GM19043 (cell line): ENCODE measurements at regions not wholly inside any gene's neighbourhood (a gene's known extent, or its start where the extent isn't known, plus 50 kb on each side); places are given as distances from the start of the nearest gene placed in this dataset.
"Not testable (repeated sequence)": the region's sequence is repeated elsewhere in the genome, so short reads cannot be mapped to it uniquely, and the experiment has no call there.

Experiments
- ATAC-seq: cut with Tn5 transposase; IDR thresholded peaks from one replicate; pipeline ENCODE4 v1.9.1; 2021; ENCODE audit warnings: low read depth; ENCODE audit not compliant: unreplicated experiment

DNA sequence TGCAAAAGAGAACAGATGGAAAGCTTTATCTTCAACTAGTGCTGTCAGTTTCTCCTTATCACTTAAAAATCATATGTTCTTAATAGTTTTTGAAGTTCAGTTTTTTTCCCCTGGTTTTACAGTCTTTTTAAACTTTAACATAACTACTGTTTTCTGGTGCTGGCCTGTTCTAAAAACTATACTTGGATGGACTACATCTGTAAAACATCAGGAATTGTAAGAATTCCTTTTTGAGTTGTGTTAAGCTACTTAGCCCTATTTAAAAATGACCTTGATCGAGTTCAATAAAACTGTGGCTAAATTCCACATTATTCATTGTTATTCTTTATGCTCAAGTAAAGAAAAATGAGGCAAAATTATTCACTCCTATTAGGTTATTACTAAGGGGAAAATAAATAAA, 397.7 kb downstream of the NUP35 start:
- ATAC-seq: no peak

DNA sequence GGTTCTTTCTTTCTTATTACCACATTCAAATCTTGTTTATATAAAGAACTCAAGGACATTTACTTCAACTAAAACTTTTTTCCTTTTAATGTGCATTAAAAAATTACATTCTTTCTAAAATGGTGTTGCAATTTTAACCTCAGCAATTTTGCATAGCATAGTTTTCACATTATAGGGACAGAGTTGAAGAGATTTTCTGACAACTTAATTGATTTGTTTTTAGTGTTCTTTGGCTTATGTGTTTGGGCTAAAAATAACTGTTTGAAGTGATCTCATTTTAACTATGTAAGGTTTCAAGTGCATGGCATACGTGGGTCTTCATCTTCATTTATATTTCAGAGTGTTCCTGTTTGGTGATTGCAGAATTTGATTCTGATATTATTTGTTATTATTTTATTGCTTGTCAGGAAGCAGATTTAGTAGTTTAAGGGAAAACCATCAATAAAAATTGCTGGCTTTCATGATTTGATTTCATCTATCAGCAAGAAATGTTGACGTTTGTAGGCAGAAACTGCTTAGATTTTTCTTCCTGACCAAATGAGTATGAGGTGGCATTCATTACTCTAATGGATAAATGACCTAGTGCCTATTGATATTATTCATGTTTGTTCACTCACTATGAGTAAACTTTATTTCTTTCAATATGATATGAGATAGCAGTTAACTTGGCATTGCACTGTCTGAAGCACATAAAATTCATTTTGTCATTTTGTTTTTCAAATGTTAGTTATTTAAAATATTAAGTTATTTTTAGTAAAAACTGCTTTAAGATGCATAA, 398.4 kb downstream of the NUP35 start:
- ATAC-seq: no peak

DNA sequence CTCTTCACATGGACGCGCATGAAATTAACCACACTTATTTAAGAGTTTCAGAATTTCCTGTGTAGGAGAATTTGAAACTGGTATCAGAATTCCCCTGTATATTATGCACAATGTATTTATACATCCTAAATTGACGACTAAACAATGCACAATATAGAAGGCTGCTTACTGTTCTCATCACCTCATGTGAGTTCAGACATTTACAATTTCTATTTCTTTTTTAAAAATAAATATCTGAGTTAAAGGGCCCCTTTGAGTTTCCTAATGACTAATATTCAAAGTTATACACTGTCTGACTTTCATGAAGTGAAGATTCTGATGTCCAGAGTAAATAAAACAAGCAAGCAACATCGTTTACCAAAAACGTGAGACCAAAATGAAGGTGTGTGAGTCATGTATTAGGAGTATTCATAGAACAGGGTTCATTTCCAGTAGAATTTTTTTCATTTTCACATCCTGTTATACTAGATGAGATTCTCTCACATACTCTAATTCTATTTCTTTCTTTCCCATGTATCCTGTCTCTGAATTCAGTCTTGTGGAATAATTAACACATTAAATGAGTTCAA, 406.2 kb downstream of the NUP35 start:
- no peak for ATAC-seq

DNA sequence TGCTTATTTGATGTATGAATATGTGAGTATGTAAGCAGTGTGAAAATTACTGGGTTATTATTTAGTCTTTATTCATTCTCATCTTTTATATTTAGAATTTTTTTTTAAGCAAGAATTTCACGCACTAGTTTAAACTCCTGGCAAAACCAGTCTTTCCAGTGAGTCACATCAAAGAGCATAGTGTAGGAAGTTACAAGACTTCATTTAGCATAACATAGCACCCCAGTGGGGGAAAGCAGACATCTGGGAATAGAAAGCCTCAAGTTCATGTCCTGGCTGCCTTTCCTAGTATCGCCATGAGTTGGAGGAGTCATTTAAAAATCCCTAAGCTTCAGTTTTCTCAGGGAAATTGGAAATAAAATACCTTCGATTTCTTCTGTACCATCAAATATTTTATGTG, 408.3 kb downstream of the NUP35 start:
- no peak for ATAC-seq

DNA sequence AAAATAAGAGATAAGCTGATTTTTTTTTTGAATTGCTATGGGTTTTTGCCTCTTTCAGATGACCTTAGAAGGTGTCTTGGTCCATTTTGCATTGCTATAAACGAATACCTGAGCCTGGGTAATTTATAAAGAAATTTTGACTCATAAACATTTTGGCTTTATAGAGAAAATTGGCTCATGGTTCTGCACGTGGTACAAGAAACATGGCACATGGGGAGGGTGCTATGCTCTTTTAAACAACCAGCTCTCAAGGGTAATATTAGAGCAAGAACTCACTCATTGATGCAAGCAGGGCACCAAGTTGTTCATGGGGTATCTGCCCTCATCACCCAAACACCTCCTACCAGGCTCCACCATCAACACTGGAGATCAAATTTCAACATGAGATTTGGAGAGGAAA, 408.8 kb downstream of the NUP35 start:
- no peak for ATAC-seq

DNA sequence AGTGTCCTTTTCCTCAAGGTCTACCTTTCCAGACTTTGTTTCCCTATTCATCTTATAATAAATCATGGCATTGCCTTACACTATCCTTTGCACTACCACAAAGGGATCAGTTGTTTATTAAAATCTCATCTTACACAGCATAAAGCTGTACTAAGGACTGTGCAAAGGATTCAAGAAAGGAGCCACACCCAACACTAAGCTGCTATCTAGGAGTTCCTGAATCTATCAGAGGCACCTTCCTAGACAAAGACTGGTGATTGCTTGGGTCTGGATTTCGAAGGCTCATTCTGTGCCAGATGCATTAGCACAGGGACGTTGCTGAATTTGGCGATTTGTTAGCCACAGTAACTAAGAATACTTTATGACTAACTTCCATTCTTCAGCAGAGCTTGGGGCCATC, 412.0 kb downstream of the NUP35 start:
- no peak for ATAC-seq

DNA sequence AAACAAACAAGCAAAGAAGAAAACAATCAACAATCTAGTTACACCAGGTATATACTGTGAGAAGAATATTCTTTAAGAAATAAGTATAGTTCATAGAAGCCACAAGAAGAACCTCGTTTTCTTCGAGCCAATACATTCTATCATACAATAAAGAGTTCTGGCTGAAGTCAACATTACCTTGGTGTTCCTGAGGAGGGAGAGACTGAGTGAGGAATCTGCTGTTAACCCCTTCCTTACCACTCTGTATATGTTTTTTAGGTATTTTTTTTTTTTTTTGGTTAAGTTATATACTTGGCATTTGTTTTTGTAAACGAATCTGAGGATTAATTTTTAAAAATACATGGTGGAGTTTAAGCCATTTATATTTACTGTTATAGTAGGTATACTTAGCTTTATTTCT, 412.5 kb downstream of the NUP35 start:
- no peak for ATAC-seq

DNA sequence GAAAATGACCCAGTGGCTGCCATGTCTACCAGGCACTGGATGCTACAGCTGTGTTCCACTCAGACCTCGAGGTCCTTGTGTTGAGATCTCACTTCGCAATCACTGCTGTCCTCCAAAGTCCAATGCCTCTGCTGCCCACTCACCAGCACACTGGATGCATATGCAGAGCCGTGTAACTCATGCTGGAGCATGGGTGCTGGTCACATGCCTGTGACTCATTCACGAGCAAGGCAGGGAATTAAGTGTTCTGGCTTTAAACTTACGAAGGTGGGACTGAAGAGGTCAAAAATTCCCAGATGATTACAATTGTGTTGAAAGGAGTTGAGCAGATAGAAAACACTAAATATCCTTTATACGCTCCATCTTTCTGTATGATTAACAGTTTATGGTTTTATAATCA, 417.5 kb downstream of the NUP35 start:
- no peak for ATAC-seq

DNA sequence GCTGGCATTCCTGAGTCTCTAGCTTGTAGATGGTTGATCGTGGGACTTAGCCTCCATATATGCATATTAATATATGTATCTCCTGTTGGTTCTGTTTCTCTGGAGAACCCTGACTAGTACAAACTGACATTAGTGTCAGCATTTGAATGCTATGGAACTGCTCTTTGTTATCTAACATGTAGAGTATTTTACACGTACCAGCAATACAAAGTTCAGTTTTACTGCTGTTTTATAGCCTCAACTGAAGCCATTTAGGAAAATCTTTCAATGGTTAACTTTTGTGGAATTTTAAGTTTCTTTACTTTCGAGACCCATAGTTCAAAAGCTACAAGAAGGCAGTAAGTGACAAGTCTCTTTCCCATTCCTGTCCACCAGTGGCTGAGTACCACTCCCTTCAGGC, 418.4 kb downstream of the NUP35 start:
- ATAC-seq: no peak

DNA sequence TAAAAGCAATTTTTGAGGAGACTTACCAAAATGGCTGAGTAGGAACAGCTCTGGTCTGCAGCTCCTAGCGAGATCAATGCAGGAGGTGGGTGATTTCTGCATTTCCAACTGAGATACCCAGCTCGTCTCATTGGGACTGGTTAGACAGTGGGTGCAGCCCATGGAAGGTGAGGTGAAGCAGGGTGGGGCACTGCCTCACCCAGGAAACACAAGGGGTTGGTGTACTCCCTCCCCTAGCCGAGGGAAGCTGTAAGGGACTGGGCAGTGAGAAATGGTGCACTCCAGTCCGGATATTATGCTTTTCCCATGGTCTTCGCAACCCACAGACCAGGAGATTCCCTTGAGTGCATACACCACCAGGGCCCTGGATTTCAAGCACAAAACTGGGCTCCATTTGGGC, 419.0 kb downstream of the NUP35 start:
- no peak for ATAC-seq

DNA sequence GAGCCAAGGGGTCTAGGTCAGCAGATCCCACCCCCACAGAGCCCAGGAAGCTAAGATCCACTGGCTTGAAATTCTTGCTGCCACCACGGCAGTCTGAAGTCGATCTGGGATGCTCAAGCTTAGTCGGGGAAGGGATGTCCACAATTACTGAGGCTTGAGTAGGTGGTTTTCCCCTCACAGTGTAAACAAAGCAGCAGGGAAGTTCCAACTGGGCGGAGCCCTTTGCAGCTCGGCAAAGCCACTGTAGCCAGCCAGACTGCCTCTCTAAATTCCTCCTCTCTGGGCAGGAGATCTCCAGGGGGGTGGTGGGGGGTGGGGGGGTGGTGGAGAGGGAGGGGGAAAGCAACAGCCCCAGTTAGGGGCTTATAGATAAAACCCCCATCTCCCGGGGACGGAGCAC, 419.5 kb downstream of the NUP35 start:
- no peak for ATAC-seq

DNA sequence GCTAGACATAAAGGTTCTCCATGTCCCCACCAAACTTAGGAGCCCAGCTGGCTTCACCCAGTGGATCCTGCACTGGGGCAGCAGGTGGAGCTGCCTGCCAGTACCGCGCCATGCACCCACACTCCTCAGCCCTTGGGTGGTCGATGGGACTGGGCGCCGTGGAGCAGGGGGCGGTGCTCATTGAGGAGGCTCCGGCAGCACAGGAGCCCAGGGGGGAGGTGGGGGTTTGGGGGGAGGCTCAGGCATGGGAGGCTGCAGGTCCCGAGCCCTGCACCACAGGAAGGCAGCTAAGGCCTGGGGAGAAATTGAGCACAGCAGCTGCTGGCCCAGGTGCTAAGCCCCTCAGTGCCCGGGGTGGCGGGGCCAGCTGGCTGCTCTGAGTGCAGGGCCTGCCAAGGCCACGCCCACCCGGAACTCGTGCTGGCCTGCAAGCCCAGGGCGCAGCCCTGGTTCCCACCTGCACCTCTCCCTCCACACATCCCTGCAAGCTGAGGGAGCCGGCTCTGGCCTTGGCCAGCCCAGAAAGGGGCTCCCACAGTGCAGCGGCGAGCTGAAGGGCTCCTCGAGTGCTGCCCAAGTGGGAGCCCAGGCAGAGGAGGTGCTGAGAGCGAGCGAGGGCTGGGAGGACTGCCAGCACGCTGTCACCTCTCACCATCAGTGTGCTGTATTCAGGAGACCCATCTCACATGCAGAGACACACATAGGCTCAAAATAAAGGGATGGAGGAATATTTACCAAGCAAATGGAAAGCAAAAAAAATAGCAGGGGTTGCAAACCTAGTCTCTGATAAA, 422.5 kb downstream of the NUP35 start:
- not testable (repeated sequence) for ATAC-seq

DNA sequence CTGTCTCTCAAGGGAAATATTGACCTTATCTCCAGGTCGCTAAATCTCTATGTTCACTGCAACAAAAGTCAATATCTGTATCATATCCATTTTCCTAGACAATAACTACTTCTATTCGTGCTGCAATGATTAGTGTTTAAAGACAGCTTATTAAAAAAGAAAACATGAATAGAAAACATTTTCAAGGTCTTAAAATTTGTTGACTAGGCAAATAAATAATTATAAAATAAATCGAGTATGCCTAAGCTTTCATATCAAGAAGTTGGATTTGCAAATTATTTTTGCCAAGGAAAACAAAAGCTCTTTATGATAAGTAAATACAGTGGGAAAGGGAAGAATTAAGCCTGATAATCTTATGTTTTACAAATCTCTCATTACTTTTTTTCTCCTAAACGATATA, 428.5 kb downstream of the NUP35 start:
- no peak for ATAC-seq

DNA sequence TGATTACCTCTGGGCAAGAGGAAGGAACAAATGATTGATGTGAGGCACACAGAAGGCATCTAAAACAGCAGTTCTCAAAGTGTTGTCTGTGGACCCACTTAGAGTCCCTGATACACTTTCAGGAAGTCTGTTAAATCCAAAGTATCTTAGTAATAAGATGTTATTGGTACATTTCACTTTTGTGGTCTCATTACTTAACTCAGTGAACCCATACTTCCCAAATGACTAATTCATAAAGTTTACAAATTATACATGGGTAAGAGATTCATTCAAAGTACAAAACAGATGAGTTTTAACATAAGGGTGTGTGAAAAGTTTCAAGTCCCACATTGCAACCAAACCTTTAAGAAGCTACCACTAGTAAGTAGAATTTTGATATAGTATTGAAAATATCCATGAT, 440.5 kb downstream of the NUP35 start:
- ATAC-seq: no peak

DNA sequence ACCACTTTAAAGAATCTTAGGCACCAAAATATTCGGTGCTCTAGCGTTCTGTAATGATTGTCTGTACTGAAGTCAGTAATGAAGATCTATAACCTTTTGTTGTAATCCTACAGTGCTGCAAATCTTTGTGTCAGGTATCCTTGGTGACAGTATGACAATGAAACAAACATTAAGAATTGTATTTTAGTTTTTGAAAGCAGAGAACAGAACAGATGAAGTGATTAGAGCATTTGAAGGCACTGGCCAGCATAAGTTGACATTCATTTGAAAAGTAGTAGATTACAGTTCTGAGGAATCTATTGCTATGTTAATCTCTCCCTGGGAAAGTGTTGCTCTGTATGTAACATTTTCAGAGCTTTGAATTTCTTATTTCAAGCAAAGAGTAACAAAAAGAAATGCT, 451.2 kb downstream of the NUP35 start:
- no peak for ATAC-seq

DNA sequence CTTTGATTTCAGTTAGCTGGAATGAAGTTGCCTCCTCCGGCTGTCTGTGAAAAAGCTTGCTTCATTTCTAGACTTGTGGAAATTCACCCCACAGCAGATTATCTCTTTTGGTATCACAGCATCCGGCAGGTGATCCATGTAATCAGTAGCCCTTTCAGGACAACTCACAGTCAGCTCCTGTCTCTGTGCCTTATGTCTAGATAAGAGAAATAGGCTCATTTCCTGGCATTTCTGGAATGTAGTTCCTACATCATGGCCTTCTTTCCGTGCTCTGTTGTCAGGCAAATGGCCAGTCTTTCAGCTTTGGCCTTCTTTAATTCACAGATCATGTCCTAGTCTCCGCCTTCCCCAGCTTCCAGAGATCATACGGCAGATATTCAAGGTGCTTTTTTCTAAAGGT, 455.4 kb downstream of the NUP35 start:
- no peak for ATAC-seq

DNA sequence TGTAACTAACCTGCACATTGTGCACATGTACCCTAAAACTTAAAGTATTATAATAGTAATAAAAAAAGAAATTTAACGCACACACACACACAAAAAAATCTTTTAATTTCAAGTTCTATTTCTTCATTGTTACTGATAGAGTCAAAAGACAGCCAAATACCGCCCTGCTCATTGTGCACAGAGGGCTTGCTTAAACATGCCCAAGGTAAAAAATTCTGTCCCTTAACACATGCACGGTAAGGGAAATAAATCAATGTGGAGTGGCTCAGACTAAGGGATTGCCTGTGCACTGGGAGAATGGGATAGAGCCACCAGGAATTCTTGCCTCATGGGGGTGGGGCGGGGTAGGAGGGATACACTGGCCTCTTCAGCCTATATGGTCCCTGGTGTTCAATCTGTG, 468.0 kb downstream of the NUP35 start:
- no peak for ATAC-seq

DNA sequence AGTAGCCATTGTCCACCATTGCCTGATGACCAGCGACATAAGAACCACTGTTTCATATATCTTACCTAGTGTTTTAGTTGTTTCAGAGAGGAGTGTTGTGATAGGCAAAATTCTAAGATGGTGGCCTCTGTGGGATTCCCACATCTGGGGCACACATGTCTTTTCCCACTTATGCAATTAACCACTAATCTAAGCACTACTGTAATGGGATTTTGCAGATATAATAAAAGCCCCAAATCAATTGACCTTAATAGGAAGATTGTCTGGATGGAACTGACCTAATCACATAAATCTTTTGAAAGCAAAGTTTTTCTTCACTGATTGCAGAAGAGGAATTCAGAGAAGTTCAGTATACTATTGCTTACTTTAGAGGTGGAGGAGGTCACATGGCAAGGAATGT, 469.9 kb downstream of the NUP35 start:
- no peak for ATAC-seq

DNA sequence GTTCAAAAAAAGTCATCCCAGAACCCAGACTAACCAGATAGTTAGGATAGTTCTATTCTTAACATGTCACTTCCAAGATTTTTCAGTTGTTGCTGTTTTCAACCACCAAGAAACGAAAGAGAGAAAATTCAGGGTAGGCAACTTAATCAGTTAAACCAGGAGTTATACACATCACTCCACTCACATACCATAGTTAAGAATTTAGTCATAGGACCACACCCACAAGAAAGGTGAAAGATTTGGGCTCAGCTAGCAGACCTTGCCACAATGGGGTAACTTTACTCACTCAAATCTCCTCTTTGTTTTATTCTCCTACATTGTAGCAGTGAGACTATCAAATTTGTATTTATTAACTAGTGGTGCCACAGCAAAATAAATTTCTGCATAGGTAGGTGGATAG, 473.6 kb downstream of the NUP35 start:
- ATAC-seq: no peak

DNA sequence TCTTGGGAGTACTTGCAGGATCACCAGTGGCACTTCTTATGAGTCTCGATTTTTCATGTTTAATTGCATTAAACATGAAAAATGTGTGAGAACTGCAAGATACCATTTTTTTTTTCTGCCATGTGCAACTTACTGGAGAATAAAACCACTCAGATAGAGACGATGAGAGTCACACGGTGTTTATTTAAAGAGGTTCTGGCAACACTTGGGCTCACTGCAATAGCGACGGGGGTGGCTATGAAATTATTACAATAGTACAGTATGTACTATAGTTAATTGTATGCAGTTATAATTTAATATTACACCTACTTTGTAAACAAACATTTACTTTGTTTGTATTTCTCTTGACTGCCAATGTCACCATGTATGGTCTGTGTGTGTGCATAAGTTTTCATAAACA, 479.8 kb downstream of the NUP35 start:
- no peak for ATAC-seq

DNA sequence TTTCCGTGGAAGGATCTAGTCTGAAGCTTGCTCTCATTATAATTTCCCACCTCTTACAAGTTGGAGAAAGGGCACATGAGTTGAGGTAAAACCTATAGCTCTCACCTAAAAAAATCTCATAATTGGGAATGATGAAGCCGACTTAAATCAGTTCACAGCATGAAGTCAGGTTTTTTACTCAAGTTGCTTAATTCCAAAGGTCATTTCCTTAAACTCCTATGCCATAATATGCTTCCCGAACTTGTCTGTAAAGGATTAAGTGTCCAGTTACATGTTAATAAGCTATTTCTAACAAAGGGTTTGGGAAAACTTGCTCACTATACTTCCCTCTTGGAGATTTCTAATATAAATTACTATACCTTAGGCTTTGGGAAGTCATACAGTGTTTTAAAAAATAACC, 481.2 kb downstream of the NUP35 start:
- no peak for ATAC-seq
